ENCODE measurements at regions not wholly inside any gene's neighbourhood (a gene's known extent, or its start where the extent isn't known, plus 50 kb on each side); places are given as distances from the start of the nearest gene placed in this dataset.

GRCh38 chr14:101122237-101123141 lies 219.0 kb upstream of the RTL1 start:
- Histone ChIP-seq H3K27me3 (ENCODE audit: control insufficient read depth in 2 of 2, insufficient read depth in 2 of 2, low read length in 2 of 2) (peaks cover 0 to under 1% of the 10 kb centered on the region in 2 experiments), H3K4me1 (ENCODE audit: control insufficient read depth, extremely low read depth, insufficient read depth, low read length) (peaks cover 8% of the 10 kb centered on the region), H3K9ac (replicated peaks; ENCODE audit: extremely low read depth, insufficient read depth, low read length) (no peak overlapping the region), H4K20me1 (replicated peaks; ENCODE audit: control insufficient read depth, extremely low read depth, insufficient read depth, low read length) (no peaks in the 10 kb centered on the region), H3K9me1 (replicated peaks; ENCODE audit: control insufficient read depth, extremely low read depth, insufficient read depth, low read length) (no peaks in the 10 kb centered on the region), H3K4me2 (ENCODE audit: insufficient read depth, low read length) (no peak overlapping the region), H3K79me2 (ENCODE audit: control insufficient read depth, insufficient read depth, low read length) (no peaks in the 10 kb centered on the region), H3K9me3 (replicated peaks; ENCODE audit: control insufficient read depth, insufficient read depth, low read length) (no peaks in the 10 kb centered on the region), H2AFZ (ENCODE audit: low read depth, low read length) (no peak overlapping the region), H3K36me3 (ENCODE audit: control insufficient read depth in 2 of 2, extremely low read depth in 1 of 2, insufficient read depth in 2 of 2, low read length in 2 of 2) (no peaks in the 10 kb centered on the region), H3K27ac (ENCODE audit: insufficient read depth, low read depth, low read length) (no peak overlapping the region), H3K4me3 (replicated peaks in 1 of 3; ENCODE audit: insufficient read depth in 1 of 3, low read depth in 1 of 3, low read length in 3 of 3) (no peak overlapping the region)
- TF ChIP-seq FOS (IDR thresholded peaks at IDR 0.05; ENCODE audit: borderline replicate concordance, insufficient read depth, low read length): no peak
- no peak for TF ChIP-seq MAX (IDR thresholded peaks at IDR 0.05; ENCODE audit: insufficient read depth, insufficient read length)
- no peak for TF ChIP-seq EZH2 (IDR thresholded peaks at IDR 0.05; ENCODE audit: borderline replicate concordance, low read depth, low read length, severe bottlenecking)
- no peak for TF ChIP-seq MYC (IDR thresholded peaks at IDR 0.05; ENCODE audit: low read depth, low read length)
- TF ChIP-seq POLR2AphosphoS5 (IDR thresholded peaks at IDR 0.05; ENCODE audit: insufficient read depth, low read depth, low read length): no peak
- TF ChIP-seq CTCF (IDR thresholded peaks at IDR 0.05; ENCODE audit: extremely low read depth in 1 of 2, insufficient read depth in 1 of 2, low read depth in 1 of 2, low read length in 2 of 2): no peak
- no peak for TF ChIP-seq POLR2A (IDR thresholded peaks at IDR 0.05; ENCODE audit: low read depth, low read length)
- no peak for TF ChIP-seq GATA2 (IDR thresholded peaks at IDR 0.05; ENCODE audit: insufficient read depth, insufficient read length, low read depth, low read length)
- no peak for DNase-seq (ENCODE audit: low read depth, low spot score)
- dilution Hi-C loops (cut with MboI; ENCODE audit: extremely low pct_ligation_motif_present, low sequenced_read_pairs) (no loop called here), intact Hi-C loops (cut with micrococcal nuclease) (no loop called here)
- BruUV-seq (replicated peaks): no TSS peak
- CTCF ChIA-PET: interaction anchor here (0.8 to 0.9 kb wide), 2 partner anchors 12 to 113 kb away, joined by 3 read pairs; no protein-coding TSS in a partner anchor
- no peak for FAIRE-seq
- POLR2A ChIA-PET: no interaction called here

Data from endothelial cell of umbilical vein (primary cell).